ENCODE measurements at regions not wholly inside any gene's neighbourhood (a gene's known extent, or its start where the extent isn't known, plus 50 kb on each side); places are given as distances from the start of the nearest gene placed in this dataset.

- Histone ChIP-seq H3K27ac (ENCODE audit: low read depth, low read length) (no peak overlapping the region), H3K9ac (ENCODE audit: low read length in 5 of 5) (no peak overlapping the region), H3K4me3 (ENCODE audit: low read depth in 1 of 5, low read length in 5 of 5) (no peak overlapping the region), H3K4me1 (ENCODE audit: control insufficient read depth in 5 of 5, insufficient read depth in 5 of 5, low read length in 5 of 5) (no peaks in the 10 kb centered on the region), H3K9me3 (ENCODE audit: control insufficient read depth in 5 of 5, low read length in 5 of 5) (peaks cover 0 to 10% (median 6%) of the 10 kb centered on the region in 5 donors), H3K36me3 (ENCODE audit: control insufficient read depth in 5 of 5, insufficient read depth in 5 of 5, low read length in 5 of 5) (no peaks in the 10 kb centered on the region), H3K27me3 (ENCODE audit: control insufficient read depth in 5 of 5, insufficient read depth in 4 of 5, low read length in 5 of 5) (no peaks in the 10 kb centered on the region)
Observed at GRCh38 chr5:110195288-110195687, 505.6 kb downstream of the MAN2A1 start.

DNA sequence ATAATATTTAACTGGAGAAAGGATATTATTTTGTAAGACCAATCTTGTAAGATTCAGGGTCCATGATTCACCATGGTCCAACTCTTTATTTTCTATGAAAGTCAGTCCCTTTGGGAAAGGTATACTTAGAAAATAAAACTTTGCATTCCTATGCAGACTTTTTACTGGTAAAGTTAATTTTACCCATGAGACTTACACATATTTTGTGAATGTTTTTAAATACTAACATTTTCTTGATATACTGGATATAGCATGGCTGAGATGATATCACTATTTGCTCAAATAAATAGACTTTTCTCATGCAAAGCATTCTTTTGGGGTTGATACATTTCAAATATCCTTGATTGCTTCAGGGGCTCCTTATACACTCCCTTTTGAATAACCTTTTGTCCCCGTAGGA, 512.1 kb downstream of the MAN2A1 start:
- Histone ChIP-seq H3K27me3 (ENCODE audit: control insufficient read depth in 5 of 5, insufficient read depth in 4 of 5, low read length in 5 of 5) (no peaks in the 10 kb centered on the region), H3K36me3 (ENCODE audit: control insufficient read depth in 5 of 5, insufficient read depth in 5 of 5, low read length in 5 of 5) (no peaks in the 10 kb centered on the region), H3K27ac (ENCODE audit: low read depth, low read length) (no peak overlapping the region), H3K4me3 (ENCODE audit: low read depth in 1 of 5, low read length in 5 of 5) (no peak overlapping the region), H3K4me1 (ENCODE audit: control insufficient read depth in 5 of 5, insufficient read depth in 5 of 5, low read length in 5 of 5) (no peaks in the 10 kb centered on the region), H3K9ac (ENCODE audit: low read length in 5 of 5) (no peak overlapping the region), H3K9me3 (ENCODE audit: control insufficient read depth in 5 of 5, low read length in 5 of 5) (peaks cover 0 to 10% (median 8%) of the 10 kb centered on the region in 5 donors)

GRCh38 chr5:110203661-110204060, 513.9 kb downstream of the MAN2A1 start:
- Histone ChIP-seq H3K4me1 (ENCODE audit: control insufficient read depth in 5 of 5, insufficient read depth in 5 of 5, low read length in 5 of 5) (no peaks in the 10 kb centered on the region), H3K9ac (ENCODE audit: low read length in 5 of 5) (no peak overlapping the region), H3K27me3 (ENCODE audit: control insufficient read depth in 5 of 5, insufficient read depth in 4 of 5, low read length in 5 of 5) (no peaks in the 10 kb centered on the region), H3K4me3 (ENCODE audit: low read depth in 1 of 5, low read length in 5 of 5) (no peak overlapping the region), H3K36me3 (ENCODE audit: control insufficient read depth in 5 of 5, insufficient read depth in 5 of 5, low read length in 5 of 5) (no peaks in the 10 kb centered on the region), H3K9me3 (ENCODE audit: control insufficient read depth in 5 of 5, low read length in 5 of 5) (peaks cover 0 to 15% (median 9%) of the 10 kb centered on the region in 5 donors), H3K27ac (ENCODE audit: low read depth, low read length) (no peak overlapping the region)

- Histone ChIP-seq H3K9me3 (ENCODE audit: control insufficient read depth in 5 of 5, low read length in 5 of 5) (peaks cover 0 to 12% (median 7%) of the 10 kb centered on the region in 5 donors), H3K9ac (ENCODE audit: low read length in 5 of 5) (no peak overlapping the region), H3K36me3 (ENCODE audit: control insufficient read depth in 5 of 5, insufficient read depth in 5 of 5, low read length in 5 of 5) (no peaks in the 10 kb centered on the region), H3K4me1 (ENCODE audit: control insufficient read depth in 5 of 5, insufficient read depth in 5 of 5, low read length in 5 of 5) (no peaks in the 10 kb centered on the region), H3K27ac (ENCODE audit: low read depth, low read length) (no peak overlapping the region), H3K4me3 (ENCODE audit: low read depth in 1 of 5, low read length in 5 of 5) (no peak overlapping the region), H3K27me3 (ENCODE audit: control insufficient read depth in 5 of 5, insufficient read depth in 4 of 5, low read length in 5 of 5) (no peaks in the 10 kb centered on the region)
Observed at GRCh38 chr5:110209401-110209800, 517.1 kb downstream of the TMEM232 start.

- no peak overlapping the region for H3K9ac ChIP-seq (ENCODE audit: low read length in 5 of 5)
- peaks cover 16 to 60% (median 55%) of the 10 kb centered on the region in 5 donors for H3K9me3 ChIP-seq (ENCODE audit: control insufficient read depth in 5 of 5, low read length in 5 of 5)
Observed at GRCh38 chr5:110218981-110219380, 507.5 kb downstream of the TMEM232 start.

DNA sequence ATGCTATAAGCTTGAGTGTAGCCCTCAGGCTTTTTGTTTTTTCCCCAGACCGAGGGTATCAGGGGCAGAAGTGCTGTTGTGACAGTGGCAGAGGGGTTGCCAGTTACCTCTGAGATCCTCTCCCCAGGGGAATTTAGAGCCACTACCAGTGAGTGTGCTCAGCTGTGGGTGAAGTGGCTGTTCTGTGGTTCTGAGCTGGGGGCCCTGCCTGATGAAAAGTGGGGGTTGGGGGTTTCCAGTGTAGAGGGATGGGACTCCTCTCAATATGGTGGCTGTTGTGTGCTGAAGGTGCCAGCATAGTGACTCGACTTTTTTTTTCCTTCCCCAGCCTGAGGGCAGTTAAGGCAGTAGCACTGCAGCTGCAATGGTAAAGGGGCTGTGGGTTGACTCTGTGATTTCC, 506.7 kb downstream of the TMEM232 start:
- peaks cover 16 to 62% (median 55%) of the 10 kb centered on the region in 5 donors for H3K9me3 ChIP-seq (ENCODE audit: control insufficient read depth in 5 of 5, low read length in 5 of 5)
- H3K4me3 ChIP-seq (ENCODE audit: low read depth in 1 of 5, low read length in 5 of 5): peak overlapping the region in 2 of 5 donors; percentile 16 to 25
- H3K4me1 ChIP-seq (ENCODE audit: control insufficient read depth in 5 of 5, insufficient read depth in 5 of 5, low read length in 5 of 5): no peaks in the 10 kb centered on the region
- H3K27ac ChIP-seq (ENCODE audit: low read depth, low read length): no peak overlapping the region
- H3K9ac ChIP-seq (ENCODE audit: low read length in 5 of 5): no peak overlapping the region
- no peaks in the 10 kb centered on the region for H3K36me3 ChIP-seq (ENCODE audit: control insufficient read depth in 5 of 5, insufficient read depth in 5 of 5, low read length in 5 of 5)
- no peaks in the 10 kb centered on the region for H3K27me3 ChIP-seq (ENCODE audit: control insufficient read depth in 5 of 5, insufficient read depth in 4 of 5, low read length in 5 of 5)

More at GRCh38 chr5:110218981-110219380, 507.5 kb downstream of the TMEM232 start:
- H3K27me3 ChIP-seq (ENCODE audit: control insufficient read depth in 5 of 5, insufficient read depth in 4 of 5, low read length in 5 of 5): no peaks in the 10 kb centered on the region
- no peak overlapping the region for H3K27ac ChIP-seq (ENCODE audit: low read depth, low read length)
- H3K36me3 ChIP-seq (ENCODE audit: control insufficient read depth in 5 of 5, insufficient read depth in 5 of 5, low read length in 5 of 5): no peaks in the 10 kb centered on the region
- no peaks in the 10 kb centered on the region for H3K4me1 ChIP-seq (ENCODE audit: control insufficient read depth in 5 of 5, insufficient read depth in 5 of 5, low read length in 5 of 5)
- H3K4me3 ChIP-seq (ENCODE audit: low read depth in 1 of 5, low read length in 5 of 5): peak overlapping the region in 2 of 5 donors; percentile 16 to 25

DNA sequence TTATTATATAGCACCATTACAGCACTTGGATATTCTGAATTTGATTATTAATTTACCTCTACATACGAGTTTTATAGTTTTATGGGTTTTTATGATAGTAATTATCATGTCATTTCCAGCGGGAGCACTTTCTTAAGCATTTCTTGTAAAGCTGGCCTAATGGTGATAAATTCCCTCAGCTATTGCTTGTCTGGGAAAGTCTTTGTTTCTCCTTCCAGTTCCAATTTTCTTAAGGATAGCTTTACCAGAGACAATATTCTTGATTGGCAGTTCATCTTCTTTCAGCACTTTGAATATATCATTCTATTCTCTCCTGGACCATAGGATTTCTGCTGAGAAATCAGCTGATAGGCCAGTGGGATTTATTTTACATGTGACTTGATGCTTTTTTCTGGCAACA, 505.4 kb downstream of the TMEM232 start:
- Histone ChIP-seq H3K4me3 (ENCODE audit: low read depth in 1 of 5, low read length in 5 of 5) (no peak overlapping the region), H3K27ac (ENCODE audit: low read depth, low read length) (no peak overlapping the region), H3K9me3 (ENCODE audit: control insufficient read depth in 5 of 5, low read length in 5 of 5) (peaks cover 16 to 63% (median 55%) of the 10 kb centered on the region in 5 donors), H3K9ac (ENCODE audit: low read length in 5 of 5) (no peak overlapping the region), H3K36me3 (ENCODE audit: control insufficient read depth in 5 of 5, insufficient read depth in 5 of 5, low read length in 5 of 5) (no peaks in the 10 kb centered on the region), H3K4me1 (ENCODE audit: control insufficient read depth in 5 of 5, insufficient read depth in 5 of 5, low read length in 5 of 5) (no peaks in the 10 kb centered on the region), H3K27me3 (ENCODE audit: control insufficient read depth in 5 of 5, insufficient read depth in 4 of 5, low read length in 5 of 5) (no peaks in the 10 kb centered on the region)

GRCh38 chr5:110224050-110224449, 502.4 kb downstream of the TMEM232 start:
- Histone ChIP-seq H3K27me3 (ENCODE audit: control insufficient read depth in 5 of 5, insufficient read depth in 4 of 5, low read length in 5 of 5) (no peaks in the 10 kb centered on the region), H3K36me3 (ENCODE audit: control insufficient read depth in 5 of 5, insufficient read depth in 5 of 5, low read length in 5 of 5) (no peaks in the 10 kb centered on the region), H3K9me3 (ENCODE audit: control insufficient read depth in 5 of 5, low read length in 5 of 5) (peaks cover 15 to 66% (median 59%) of the 10 kb centered on the region in 5 donors), H3K27ac (ENCODE audit: low read depth, low read length) (no peak overlapping the region), H3K4me3 (ENCODE audit: low read depth in 1 of 5, low read length in 5 of 5) (no peak overlapping the region), H3K4me1 (ENCODE audit: control insufficient read depth in 5 of 5, insufficient read depth in 5 of 5, low read length in 5 of 5) (no peaks in the 10 kb centered on the region), H3K9ac (ENCODE audit: low read length in 5 of 5) (no peak overlapping the region)

DNA sequence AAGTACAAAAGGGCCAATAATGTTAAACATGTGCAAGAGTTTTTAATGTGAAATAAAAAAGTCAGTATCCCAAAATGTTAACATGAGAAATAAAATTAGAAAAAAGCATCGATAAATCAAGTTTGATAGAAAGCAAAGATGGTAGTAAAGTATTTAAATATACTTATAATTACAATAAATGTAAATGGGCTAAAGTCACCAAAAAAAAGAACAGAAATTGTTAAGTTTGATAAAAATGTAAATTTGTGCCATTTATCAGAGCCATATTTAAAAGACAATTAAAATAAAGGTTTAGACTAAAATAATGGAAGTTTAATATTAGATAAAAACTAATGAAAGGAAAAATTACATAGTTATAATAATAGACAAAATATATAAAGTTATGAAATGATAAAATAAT, 500.5 kb downstream of the TMEM232 start:
- no peaks in the 10 kb centered on the region for H3K27me3 ChIP-seq (ENCODE audit: control insufficient read depth in 5 of 5, insufficient read depth in 4 of 5, low read length in 5 of 5)
- H3K36me3 ChIP-seq (ENCODE audit: control insufficient read depth in 5 of 5, insufficient read depth in 5 of 5, low read length in 5 of 5): no peaks in the 10 kb centered on the region
- H3K27ac ChIP-seq (ENCODE audit: low read depth, low read length): no peak overlapping the region
- H3K9ac ChIP-seq (ENCODE audit: low read length in 5 of 5): no peak overlapping the region
- H3K4me3 ChIP-seq (ENCODE audit: low read depth in 1 of 5, low read length in 5 of 5): no peak overlapping the region
- peaks cover 11 to 65% (median 43%) of the 10 kb centered on the region in 5 donors for H3K9me3 ChIP-seq (ENCODE audit: control insufficient read depth in 5 of 5, low read length in 5 of 5)
- H3K4me1 ChIP-seq (ENCODE audit: control insufficient read depth in 5 of 5, insufficient read depth in 5 of 5, low read length in 5 of 5): no peaks in the 10 kb centered on the region

GRCh38 chr5:110239786-110240185, 486.7 kb downstream of the TMEM232 start:
- H3K36me3 ChIP-seq (ENCODE audit: control insufficient read depth in 5 of 5, insufficient read depth in 5 of 5, low read length in 5 of 5): no peaks in the 10 kb centered on the region
- no peak overlapping the region for H3K27ac ChIP-seq (ENCODE audit: low read depth, low read length)
- H3K27me3 ChIP-seq (ENCODE audit: control insufficient read depth in 5 of 5, insufficient read depth in 4 of 5, low read length in 5 of 5): no peaks in the 10 kb centered on the region
- no peaks in the 10 kb centered on the region for H3K4me1 ChIP-seq (ENCODE audit: control insufficient read depth in 5 of 5, insufficient read depth in 5 of 5, low read length in 5 of 5)
- H3K9ac ChIP-seq (ENCODE audit: low read length in 5 of 5): no peak overlapping the region
- H3K9me3 ChIP-seq (ENCODE audit: control insufficient read depth in 5 of 5, low read length in 5 of 5): peaks cover 0 to 7% (median 0%) of the 10 kb centered on the region in 5 donors
- no peak overlapping the region for H3K4me3 ChIP-seq (ENCODE audit: low read depth in 1 of 5, low read length in 5 of 5)

- no peak overlapping the region for H3K27ac ChIP-seq (ENCODE audit: low read depth, low read length)
- no peaks in the 10 kb centered on the region for H3K4me1 ChIP-seq (ENCODE audit: control insufficient read depth in 5 of 5, insufficient read depth in 5 of 5, low read length in 5 of 5)
- no peak overlapping the region for H3K4me3 ChIP-seq (ENCODE audit: low read depth in 1 of 5, low read length in 5 of 5)
- H3K9me3 ChIP-seq (ENCODE audit: control insufficient read depth in 5 of 5, low read length in 5 of 5): no peaks in the 10 kb centered on the region
- no peaks in the 10 kb centered on the region for H3K36me3 ChIP-seq (ENCODE audit: control insufficient read depth in 5 of 5, insufficient read depth in 5 of 5, low read length in 5 of 5)
- H3K27me3 ChIP-seq (ENCODE audit: control insufficient read depth in 5 of 5, insufficient read depth in 4 of 5, low read length in 5 of 5): no peaks in the 10 kb centered on the region
- no peak overlapping the region for H3K9ac ChIP-seq (ENCODE audit: low read length in 5 of 5)
Observed at GRCh38 chr5:110242950-110243349, 483.5 kb downstream of the TMEM232 start.
